ENCODE measurements at regions not wholly inside any gene's neighbourhood (a gene's known extent, or its start where the extent isn't known, plus 50 kb on each side); places are given as distances from the start of the nearest gene placed in this dataset.

DNA sequence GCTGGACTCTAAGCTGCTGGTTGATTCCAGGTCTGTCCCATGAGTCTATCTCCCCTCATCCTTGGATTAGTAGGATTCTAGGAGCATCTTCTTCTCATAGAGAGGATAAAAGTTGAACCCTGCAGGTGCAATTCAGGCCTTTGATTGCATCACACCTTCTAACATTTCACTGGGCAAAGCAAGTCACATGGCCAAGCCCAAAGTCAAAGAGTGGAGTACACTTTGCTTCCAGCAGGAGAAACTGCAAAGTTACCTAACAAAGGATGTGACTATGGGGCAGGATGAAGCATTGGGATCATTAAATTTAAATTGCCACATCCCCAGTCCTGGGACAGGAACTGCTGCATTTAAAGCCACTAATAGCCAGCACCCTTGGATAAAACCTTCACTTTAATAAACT, 51.0 kb upstream of the EGFLAM start:
- DNase-seq (ENCODE audit: insufficient read length, low spot score) (no peak), FAIRE-seq (no peak)
- TF ChIP-seq POLR2A (IDR thresholded peaks at IDR 0.05; ENCODE audit: low read depth, low read length): no peak

DNA sequence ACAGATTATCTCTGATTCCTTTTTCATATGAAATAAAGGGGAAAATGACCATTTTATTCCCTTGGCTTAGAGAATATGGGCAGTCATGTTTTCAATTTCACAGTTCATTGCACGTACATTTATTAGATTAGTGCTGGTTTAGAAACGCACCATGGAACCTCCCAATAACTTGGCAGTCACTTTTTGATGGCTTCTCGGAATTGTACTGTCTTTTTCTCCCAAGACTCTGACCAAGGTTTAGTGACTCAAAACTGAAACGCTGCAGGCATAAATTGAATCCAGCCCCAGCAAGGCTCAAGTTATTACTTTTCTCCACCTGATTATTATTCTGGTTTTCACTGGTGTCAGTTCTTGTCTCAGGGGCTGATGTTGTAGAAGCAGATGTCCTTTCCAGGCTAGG, 55.6 kb upstream of the EGFLAM start:
- no peak for FAIRE-seq

DNA sequence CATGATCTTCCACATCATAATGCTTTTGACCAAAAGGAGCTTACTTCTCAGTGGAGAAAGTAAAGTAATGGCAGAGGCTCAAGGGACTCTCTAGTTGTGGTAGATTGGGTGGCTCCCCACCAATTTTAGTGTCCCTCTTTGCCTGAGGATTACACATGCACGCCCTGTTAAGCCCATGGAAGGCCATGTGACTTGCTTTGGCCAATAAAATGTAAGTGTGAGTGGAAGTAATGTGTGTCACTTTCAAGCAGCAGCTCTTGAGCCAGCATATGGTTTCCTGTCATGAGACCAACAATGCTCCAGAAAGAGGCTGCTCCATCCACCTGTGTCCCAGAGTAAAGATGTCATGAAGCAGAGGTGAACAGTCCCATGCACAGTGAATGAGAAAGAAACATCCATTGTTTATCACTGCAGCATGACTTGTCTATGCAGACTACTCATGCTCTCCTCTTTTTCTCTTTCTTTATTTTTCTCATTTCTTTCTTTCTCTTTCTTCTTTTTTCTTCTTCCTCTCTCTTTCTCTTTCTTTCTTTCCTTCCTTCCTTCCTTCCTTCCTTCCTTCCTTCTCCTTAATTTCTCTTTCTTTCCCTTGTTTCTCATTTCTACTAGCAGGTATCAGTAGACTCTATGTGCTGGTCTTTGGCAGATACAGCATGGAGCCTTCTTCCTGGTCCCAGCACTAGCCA, 57.3 kb upstream of the EGFLAM start:
- DNase-seq (ENCODE audit: insufficient read length, low spot score) (no peak), FAIRE-seq (no peak)
- no peak for TF ChIP-seq POLR2A (IDR thresholded peaks at IDR 0.05; ENCODE audit: low read depth, low read length)

More for the DNA sequence above, 55.6 kb upstream of the EGFLAM start:
- TF ChIP-seq POLR2A (IDR thresholded peaks at IDR 0.05; ENCODE audit: low read depth, low read length): no peak
- no peak for DNase-seq (ENCODE audit: insufficient read length, low spot score)

DNA sequence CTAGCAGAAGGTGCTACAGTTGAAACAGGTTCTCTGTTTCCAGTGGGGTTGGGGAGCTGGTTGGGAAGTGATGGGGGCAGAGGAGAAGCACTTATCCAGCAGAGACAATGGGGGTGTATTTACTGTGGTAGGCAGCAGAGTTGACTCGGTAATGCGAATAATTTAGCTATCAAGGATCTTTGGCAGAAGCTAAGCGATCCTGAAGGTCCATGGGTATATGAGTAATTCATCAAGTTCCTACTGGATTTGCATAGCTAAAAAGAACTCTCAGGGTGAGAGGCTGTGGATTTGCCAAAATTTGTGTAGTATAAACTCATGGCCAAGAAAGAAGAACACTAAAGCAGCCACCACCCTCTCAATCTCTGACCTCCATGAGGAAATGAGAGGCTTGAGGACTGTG, 61.2 kb upstream of the EGFLAM start:
- no peak for TF ChIP-seq POLR2A (IDR thresholded peaks at IDR 0.05; ENCODE audit: low read depth, low read length)
- DNase-seq (ENCODE audit: insufficient read length, low spot score): no peak
- FAIRE-seq: no peak

DNA sequence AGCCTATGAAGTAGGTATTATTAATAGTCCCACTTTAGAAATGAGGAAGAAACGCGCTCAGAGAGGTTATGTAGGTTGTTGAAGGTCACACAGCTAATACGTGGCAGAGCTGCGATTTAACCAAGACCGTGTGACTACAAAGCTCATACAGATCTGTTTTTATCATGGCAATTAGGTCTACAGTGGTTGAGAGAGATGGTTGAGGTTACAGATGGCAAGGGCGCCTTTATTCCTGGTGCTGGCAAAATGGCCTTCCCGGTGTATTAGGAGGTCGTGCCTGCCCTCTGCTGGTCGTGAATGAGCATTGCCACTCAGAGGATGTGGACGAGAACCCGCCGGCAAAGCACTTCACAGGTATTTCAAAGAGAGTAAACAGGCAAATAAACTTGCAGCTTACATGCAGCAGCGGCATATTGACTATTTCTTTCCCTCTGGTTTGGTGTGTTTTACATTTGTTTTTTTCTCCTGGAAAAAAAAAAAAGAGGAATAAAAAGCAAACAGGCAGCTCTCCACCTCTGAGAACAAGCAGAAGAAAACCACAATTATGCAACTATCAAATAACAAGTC, 65.3 kb upstream of the EGFLAM start:
- FAIRE-seq: peak; percentile 66
- no peak for TF ChIP-seq POLR2A (IDR thresholded peaks at IDR 0.05; ENCODE audit: low read depth, low read length)
- peak; percentile 70 for DNase-seq (ENCODE audit: insufficient read length, low spot score)

DNA sequence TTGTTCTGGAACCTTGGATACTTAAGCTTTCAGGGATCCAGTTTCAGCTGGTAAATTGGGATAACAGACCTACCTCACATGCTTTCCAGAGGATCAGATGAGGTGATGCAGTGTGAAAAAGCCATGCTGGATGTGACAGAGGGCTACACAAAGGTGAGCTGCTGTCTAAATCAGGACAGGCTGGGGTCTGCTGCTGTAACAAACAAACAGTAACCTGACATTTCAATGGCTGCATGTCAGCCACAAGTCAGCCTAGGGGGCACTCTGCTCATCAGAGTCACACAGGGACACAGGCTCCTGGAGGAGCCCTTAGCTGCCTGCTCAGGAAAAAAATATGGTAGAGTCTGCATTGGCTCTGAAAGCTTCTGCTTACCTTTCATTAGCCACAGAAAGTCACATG, 66.7 kb upstream of the EGFLAM start:
- TF ChIP-seq POLR2A (IDR thresholded peaks at IDR 0.05; ENCODE audit: low read depth, low read length): no peak
- DNase-seq (ENCODE audit: insufficient read length, low spot score) (no peak), FAIRE-seq (no peak)

DNA sequence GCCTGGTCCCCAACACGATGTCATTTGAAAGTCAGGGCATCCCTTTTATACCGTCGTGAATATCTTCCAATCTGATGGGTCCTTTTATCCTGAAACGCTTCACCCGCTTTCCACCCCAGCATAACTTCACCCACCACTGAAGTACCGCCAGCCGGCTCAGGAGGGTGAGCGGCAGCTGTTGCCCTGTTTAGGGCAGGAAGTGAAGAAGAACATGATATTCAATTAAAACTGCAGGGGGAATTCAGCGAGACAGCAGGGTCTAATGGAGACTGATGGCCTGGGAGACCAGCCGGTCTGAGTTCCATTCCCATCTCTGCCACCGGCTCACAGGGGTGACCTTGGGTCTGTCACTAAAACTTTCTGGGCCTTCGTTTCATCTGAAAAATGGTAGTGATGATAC, 68.2 kb upstream of the EGFLAM start:
- DNase-seq (ENCODE audit: insufficient read length, low spot score): no peak
- no peak for FAIRE-seq
- no peak for TF ChIP-seq POLR2A (IDR thresholded peaks at IDR 0.05; ENCODE audit: low read depth, low read length)

DNA sequence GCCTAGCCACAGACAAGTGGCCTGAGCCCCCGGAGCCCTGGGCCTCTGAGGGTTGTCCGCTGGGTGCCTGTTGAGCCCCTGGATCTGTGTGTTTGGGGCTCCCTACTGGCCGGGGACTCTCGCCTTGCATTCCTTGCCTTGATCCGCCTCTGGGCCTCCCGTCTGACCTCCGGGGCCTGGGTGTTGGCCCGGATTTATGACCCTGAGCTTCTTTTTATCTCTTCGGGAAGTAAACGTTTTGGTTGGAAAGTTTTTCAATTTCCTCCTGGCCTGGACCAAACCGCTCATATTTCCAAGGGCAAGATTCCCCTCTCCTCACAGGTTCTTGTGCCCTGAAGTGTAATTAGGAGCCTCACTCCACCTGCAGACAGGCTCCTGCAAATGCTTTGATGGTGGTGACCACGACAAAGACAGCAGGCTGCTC, 69.3 kb upstream of the EGFLAM start:
- DNase-seq (ENCODE audit: insufficient read length, low spot score): no peak
- no peak for TF ChIP-seq POLR2A (IDR thresholded peaks at IDR 0.05; ENCODE audit: low read depth, low read length)
- no peak for FAIRE-seq

DNA sequence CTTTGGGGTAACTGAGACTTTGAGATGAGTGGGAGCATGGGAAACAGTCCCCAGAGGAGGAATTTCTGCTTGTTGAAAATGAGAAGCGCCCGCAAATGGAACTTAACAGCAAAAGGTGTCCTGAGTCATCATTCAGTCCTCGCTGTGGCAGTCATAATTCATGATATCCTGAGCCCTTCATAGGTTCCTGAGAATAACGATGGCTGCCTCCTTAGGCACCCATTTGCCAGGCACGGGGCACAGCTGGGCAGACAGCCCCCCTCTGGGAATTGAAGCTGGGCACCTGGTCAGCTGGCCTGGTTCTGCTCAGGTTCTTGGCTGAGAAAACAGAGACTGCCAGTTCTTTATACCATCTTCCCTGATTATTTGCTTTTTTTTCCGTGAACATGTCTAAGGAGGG, 69.8 kb upstream of the EGFLAM start:
- TF ChIP-seq POLR2A (IDR thresholded peaks at IDR 0.05; ENCODE audit: low read depth, low read length): no peak
- DNase-seq (ENCODE audit: insufficient read length, low spot score) (no peak), FAIRE-seq (no peak)

DNA sequence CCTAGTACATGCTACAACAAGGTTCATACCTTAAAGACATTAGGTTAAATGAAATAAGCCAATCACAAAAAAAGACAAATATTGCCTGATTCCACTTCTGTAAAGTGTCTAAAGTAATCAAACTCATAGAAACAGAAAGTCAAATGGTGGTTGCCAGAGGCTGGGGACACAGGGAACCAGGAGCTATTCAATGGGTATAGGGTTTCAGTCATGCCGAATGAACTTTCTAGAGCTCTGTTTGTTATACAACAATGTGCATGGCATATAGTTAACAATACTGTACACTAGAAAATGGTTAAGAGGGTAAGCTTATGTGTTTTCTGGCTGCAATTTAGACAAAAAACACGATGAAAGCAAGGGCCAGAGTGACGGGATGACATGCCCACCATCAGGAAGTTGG, 70.8 kb upstream of the EGFLAM start:
- TF ChIP-seq POLR2A (IDR thresholded peaks at IDR 0.05; ENCODE audit: low read depth, low read length): no peak
- FAIRE-seq (no peak), DNase-seq (ENCODE audit: insufficient read length, low spot score) (no peak)

DNA sequence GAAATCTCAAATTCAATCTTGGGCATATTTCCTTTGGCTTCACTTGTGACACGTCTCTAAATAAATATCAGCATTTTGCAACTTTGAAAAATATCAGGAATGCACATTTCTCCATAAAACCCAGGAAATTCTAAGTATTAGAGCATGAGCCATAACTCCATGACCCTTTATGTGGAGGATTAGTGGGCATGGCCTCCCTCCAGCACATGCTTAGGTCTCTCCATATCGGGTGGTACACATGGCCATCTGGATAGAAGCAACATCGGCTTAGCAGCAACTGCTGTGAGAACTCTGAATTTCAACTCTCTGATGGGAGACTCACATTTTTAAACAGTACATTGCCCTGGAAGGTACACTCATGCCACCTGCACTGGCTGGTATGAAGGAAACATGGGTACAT, 73.7 kb upstream of the EGFLAM start:
- DNase-seq (ENCODE audit: insufficient read length, low spot score) (no peak), FAIRE-seq (no peak)
- TF ChIP-seq POLR2A (IDR thresholded peaks at IDR 0.05; ENCODE audit: low read depth, low read length): no peak

DNA sequence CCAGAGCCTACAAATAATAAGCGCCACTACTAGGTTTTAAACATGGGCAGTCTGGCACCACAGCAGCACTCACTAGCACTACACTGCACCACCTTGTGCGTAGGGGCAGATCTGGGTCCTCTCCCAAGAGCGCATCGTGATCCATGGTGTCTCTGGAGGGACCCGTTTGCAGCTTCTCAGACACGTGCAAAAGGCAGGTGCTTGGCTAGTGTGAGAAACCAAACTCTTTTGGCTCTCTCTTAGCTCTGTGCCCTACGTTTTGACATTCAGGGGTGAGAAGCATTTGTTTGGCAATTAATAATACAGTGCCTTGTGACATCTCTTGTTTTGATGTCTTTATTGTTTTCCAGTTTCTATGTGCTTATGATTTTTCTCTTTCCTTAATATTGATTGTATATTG, 75.4 kb upstream of the EGFLAM start:
- DNase-seq (ENCODE audit: insufficient read length, low spot score): no peak
- FAIRE-seq: no peak
- TF ChIP-seq POLR2A (IDR thresholded peaks at IDR 0.05; ENCODE audit: low read depth, low read length): no peak

DNA sequence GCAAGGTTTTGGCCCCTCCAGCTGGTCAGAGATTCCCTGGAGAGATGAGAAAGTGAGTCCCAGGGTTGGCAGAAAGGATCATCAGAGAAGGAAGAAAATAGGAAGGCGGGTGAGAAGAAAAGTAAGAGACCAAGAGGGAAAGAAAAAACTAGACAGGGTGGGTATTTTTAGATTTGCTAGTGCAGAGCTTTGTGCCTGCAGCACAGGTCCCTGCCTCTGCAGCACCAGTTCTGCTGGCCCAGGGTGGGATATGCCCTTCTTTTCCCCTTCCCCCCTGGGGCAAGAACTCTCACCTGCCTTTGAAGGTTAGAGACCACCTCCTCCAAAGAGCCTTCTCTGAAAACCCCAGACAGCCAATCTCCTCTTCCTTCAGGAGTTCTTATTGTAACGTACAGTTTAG, 90.3 kb upstream of the EGFLAM start:
- DNase-seq (ENCODE audit: insufficient read length, low spot score) (no peak), FAIRE-seq (no peak)
- TF ChIP-seq POLR2A (IDR thresholded peaks at IDR 0.05; ENCODE audit: low read depth, low read length): no peak

DNA sequence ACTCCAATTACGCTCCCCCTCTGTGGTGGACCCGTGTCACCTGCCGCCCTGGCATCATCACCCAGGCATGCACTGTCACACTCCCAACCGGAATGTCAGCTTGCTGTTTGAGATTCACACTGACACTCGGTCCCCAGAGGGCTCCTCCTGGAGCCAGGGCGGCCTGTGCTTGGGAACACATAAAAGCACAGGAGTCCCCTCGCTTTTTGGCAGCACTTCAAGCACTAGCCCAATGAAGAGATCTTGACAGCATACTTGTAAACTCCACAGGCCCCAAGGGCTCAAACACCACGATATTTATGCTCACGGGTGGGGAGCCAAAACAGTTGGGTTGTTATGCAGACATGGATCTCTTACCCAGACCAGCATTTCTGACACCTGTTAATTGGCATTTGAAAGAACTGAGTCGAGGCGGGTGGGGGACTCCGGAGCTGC, 90.8 kb upstream of the EGFLAM start:
- TF ChIP-seq POLR2A (IDR thresholded peaks at IDR 0.05; ENCODE audit: low read depth, low read length): no peak
- FAIRE-seq: no peak
- DNase-seq (ENCODE audit: insufficient read length, low spot score): no peak

DNA sequence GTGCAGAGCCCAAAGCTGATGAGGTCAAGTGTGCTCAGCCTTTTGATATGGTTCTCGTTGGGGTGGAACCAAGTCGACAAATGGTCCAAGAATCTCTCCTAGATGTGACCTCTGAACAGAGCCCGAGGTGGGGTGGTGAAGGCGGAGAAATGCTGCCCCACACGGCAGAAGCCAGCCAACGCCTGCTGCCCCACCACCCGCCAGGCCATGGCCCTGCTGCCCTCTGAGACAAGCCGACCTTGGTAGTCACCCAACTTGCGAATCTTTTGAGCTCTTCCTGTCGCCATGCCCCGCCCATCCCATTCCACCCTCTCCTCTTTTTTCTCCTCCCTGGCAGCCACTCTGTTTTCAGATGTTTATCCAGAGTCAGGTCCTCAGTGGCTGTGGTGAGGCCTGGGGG, 91.5 kb upstream of the EGFLAM start:
- no peak for TF ChIP-seq POLR2A (IDR thresholded peaks at IDR 0.05; ENCODE audit: low read depth, low read length)
- no peak for FAIRE-seq
- DNase-seq (ENCODE audit: insufficient read length, low spot score): no peak
